Brain pericyte (primary cell): ENCODE measurements at regions not wholly inside any gene's neighbourhood (a gene's known extent, or its start where the extent isn't known, plus 50 kb on each side); places are given as distances from the start of the nearest gene placed in this dataset.
"Not testable (repeated sequence)": the region's sequence is repeated elsewhere in the genome, so short reads cannot be mapped to it uniquely, and the experiment has no call there.

Experiments used
- DNase-seq: peaks from one replicate; pipeline ENCODE4 v3.0.0-alpha.2; 2012; ENCODE audit warnings: low read depth, low spot score

DNA sequence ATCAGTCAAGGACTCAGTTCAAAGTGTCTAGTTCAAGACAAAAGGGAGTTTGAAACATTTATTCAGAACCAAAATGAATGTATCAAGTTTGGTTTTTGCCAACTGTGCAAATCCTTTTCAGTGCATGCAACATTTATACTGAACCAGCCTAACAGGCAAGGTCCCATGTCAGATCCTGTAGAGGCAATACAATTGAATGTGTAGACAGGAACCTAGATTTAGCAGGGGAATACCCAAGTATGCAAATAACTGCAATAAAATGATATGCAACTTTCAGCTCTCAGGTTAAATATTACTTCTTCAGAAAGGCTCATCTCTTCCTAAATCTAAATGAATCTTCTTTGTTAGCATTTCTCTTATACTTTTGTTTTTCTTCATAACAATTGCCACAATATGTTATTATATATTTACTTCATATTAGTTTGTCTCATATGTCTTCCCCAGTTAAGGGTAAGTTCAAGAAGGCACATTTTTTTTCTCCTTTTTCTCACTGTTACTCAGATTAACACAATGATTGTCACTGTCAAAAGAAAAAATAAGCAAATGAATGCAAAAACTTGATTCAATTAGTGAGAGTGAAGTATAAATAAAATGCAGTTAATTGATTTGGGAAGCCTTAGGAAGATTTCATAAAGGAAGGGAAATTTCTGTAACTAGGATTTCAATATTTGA lies 163.9 kb upstream of the RASA1 start:
- no peak for DNase-seq

DNA sequence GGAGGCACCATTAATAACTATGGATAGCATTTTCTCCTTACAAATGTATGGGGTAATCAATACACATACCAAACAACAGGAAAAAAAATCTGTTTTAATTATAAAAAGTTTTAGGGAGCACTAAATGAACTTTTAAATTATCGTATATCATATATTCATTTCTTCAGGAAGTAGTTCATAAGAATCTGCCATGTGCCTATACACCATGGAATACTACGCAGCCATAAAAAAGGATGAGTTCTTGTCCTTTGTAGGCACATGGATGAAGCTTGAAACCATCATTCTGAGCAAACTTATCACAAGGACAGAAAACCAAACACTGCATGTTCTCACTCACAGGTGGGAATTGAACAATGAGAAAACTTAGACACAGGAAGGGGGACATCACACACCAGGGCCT lies 162.1 kb upstream of the RASA1 start:
- DNase-seq, result no peak

DNA sequence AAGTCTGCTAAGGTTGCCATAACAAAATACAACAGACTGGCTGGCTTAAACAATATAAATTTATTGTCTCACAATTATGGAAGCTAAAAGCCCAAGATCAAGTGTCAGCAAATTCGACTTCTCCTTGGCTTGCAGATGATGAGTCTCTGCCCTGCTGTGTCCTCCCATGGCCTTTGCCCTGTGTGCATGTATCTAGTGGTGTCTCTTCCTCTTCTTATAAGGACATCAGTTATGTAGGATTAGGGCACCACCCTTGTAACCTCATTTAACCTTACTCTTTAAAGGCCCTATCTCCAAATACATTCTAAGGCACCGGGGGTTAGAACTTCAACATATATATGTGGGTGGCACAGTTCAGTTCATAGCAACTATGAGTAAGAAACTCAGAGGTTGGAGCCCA lies 157.9 kb upstream of the RASA1 start:
- DNase-seq, result no peak

GRCh38 chr5:87110721-87111120 lies 157.0 kb upstream of the RASA1 start:
- DNase-seq, result no peak

- no peak for DNase-seq
Measured at GRCh38 chr5:87113861-87114260, 153.8 kb upstream of the RASA1 start.

- DNase-seq, result no peak
Measured at GRCh38 chr5:87114631-87115030, 153.1 kb upstream of the RASA1 start.

DNA sequence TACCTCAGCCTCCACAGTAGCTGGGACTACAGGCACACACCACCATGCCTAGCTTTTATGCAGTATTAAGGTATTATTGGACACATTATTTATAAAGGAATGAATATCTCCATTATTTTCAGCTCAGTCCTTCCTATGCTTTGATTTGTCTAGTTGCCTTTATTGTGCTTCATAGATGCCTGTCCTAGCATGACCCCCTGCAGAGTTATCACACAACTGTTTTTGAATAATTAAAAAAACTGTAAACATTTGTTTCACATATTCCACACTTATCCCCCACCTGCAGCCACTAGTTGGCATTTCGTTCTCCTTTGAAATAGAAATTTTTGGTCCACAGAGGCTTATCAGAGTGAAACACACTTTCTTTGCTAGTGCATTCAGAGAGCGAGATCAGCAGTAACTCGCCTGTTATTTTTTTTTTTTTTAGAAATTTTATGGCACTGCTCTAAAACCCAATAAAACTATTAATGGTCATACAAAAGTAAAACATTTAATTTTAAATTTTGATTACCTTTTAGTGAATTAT lies 151.8 kb upstream of the RASA1 start:
- DNase-seq, result no peak

DNA sequence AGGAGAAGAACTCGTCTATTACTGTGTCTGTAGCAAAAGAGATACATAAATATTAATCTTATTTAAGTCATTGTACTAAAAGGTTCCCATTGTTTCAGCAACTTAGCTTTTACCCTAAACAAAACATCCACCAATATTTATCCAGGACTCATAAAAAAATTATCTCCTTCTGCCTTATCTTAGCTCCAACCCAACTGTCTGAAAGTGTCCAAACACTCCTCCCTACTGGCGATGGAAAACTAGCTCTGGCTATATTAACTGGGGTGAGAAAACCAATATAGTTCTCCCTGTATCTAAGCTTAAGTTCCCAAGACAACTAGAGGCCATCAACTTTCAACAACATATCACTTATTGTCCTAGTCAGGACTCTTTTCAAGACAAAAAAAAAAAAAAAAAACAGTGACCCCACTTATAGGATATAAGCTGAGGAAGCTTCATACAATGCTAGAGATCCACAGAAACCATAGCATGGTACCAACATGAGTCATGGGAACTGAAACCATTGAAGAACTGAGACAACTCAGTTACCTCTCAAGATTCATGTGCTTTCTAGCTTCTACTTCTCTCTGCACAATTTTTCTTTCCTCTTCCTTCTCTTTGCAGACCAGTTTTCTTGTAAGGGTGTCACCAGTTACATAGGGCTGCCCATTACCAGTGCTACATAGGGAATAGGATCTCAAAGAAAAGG lies 150.7 kb upstream of the RASA1 start:
- DNase-seq, result no peak

DNA sequence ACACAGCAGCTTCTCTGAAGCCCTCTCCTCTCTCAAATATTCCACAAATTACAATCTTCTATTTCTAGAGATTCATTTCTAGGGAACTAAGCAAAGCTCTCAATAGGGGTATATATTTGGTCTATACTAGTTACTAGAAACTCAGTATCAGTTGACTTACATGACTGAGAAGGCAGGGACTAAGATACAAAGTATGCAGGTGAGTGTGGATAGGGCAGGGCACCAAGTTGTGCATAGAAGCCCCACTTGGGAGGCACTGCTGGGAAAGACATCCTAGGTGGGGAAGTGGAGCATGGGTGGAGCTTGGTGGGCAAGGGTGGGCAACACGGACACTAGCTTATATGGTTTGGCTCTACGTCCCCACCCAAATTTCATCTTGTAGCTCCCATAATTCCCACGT lies 148.1 kb upstream of the RASA1 start:
- no peak for DNase-seq

DNA sequence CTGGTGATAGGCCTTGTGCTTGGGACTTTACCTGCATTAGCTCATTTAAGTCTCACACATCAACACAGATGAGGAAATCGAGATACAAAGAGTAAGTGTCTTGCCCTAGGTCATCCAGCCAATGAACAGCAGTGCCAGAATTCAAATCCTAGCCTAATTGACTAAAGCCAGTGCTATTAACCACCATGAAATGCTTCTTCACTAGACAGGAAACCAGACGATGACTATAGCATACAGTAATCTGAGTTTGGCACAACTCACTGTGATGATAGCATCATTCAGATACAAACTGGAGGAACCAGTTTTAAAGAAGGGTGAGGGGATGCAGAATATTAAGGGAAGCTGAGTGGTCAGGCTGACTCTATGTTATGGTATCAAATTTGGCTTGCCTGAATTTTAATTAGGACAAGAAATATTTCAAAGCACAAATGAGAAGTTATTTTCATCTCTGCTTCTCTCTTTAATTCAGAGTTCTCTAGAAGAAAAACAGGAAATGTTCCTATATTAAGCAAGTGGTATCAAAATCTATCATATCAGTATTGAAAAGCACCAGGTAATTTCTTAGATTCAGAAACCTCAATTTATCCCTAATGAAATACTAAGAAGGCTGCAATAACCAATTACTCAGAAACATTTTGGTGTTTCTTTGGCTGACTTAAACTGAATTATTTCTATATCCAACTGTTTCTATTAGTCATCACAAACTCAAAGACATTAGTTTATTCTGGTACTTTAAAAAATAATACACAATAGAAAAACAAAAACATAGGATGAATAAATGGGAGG lies 147.0 kb upstream of the RASA1 start:
- no peak for DNase-seq

GRCh38 chr5:87121304-87122150 lies 146.2 kb upstream of the RASA1 start:
- peak; percentile 13 for DNase-seq

DNA sequence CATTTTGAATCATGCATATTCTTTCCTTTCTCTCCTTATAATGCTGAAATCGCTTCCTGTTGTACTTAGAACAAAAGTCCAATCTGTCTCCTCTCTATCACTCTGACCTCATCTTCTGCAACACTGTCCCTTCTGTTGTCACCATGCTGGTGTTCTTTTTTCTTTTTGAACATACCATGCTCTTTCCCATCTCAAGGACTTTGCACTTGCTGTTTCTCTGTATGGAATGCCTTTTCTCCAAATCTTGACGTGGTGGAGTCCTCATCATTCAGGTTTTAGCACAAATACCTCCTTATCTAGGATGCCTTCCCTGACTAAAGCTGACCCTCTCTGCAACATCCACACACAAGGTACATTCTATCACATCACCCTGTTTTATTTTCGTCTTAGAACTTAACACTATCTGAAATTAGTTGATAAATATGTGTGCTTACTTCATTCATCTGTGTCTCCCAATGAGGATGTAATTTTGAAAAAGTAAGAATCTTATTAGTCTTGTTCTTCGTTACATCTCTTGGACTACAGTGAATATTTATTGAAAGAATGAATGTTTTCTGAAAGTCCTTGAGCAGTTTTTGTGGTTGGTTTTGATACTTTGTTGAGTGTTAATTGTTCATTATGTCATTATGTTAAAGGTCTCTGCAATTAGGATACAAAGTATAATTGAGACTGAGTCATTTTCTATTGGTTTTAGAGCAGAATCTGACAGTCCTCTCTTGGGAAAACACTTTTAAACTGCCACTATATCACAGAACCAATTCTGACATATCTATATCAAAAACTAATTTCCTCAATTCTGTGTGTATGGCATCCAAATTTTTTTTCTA lies 145.3 kb upstream of the RASA1 start:
- no peak for DNase-seq

- no peak for DNase-seq
Measured at GRCh38 chr5:87125766-87126165, 141.9 kb upstream of the RASA1 start.

- DNase-seq, result no peak
Measured at GRCh38 chr5:87126869-87127268, 140.8 kb upstream of the RASA1 start.

DNA sequence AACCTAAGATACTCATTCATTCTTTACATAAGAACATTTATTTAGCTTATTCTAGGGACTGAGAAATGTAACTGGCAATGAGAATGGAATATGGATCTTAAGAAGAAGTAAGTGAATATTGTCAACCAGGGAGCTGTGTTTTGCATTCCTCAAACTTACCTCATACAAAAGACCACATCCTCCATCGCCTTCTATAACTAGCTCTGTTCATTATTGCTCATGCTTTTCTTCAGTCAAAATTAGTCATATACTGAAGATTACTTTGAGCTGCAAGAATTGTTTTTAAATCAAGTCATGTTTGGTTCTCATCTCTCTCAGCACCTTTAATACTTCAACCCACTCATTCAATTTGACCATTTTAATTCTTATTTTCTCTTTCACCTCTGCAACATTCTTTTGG lies 140.3 kb upstream of the RASA1 start:
- DNase-seq, result no peak

- no peak for DNase-seq
Measured at GRCh38 chr5:87127956-87128687, 139.6 kb upstream of the RASA1 start.

GRCh38 chr5:87129046-87129445 lies 138.6 kb upstream of the RASA1 start:
- no peak for DNase-seq

GRCh38 chr5:87132696-87133095 lies 135.0 kb upstream of the RASA1 start:
- DNase-seq, result no peak

GRCh38 chr5:87134513-87134912 lies 133.2 kb upstream of the RASA1 start:
- DNase-seq, result not testable (repeated sequence)

GRCh38 chr5:87136096-87136495 lies 131.6 kb upstream of the RASA1 start:
- no peak for DNase-seq
